GM04504 (cell line): ENCODE measurements at regions not wholly inside any gene's neighbourhood (a gene's known extent, or its start where the extent isn't known, plus 50 kb on each side); places are given as distances from the start of the nearest gene placed in this dataset.

Experiments used
- DNase-seq: peaks from one replicate; pipeline ENCODE4 v3.0.0-alpha.2; 2012; ENCODE audit warnings: low read depth

DNA sequence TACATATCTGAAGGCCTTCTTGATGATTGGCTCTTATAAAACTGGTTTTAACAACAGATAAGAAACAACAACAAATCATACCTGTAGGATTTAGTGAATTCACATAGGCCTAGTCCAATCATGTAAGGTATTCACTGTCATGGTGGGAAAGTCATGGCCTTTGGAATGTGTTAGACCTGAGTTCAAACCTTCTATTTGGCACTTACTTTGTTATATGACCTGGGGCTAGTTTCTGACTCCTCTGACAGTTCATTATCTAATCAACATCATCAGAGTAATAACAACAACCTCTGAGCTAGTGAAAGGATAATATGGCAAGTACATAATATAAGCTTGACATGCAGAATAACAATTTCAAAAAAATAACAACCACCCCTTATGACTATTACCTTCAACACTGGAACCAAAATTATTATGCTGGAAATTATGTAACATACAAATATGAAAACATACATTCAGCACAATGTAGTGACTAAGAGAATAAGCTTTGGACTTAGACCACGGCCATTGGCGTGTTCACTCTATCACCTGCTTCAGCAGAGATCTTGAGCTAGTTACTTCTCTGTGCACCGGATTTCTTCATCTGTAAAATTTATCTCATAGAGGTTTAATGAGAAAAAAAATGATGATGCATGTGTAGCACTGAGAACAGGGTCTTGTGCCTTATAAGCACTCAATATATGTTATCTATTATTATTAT, 597.6 kb downstream of the LMO4 start:
- DNase-seq, result no peak

- DNase-seq, result no peak
Measured at GRCh38 chr1:87926921-87927320, 598.2 kb downstream of the LMO4 start.

DNA sequence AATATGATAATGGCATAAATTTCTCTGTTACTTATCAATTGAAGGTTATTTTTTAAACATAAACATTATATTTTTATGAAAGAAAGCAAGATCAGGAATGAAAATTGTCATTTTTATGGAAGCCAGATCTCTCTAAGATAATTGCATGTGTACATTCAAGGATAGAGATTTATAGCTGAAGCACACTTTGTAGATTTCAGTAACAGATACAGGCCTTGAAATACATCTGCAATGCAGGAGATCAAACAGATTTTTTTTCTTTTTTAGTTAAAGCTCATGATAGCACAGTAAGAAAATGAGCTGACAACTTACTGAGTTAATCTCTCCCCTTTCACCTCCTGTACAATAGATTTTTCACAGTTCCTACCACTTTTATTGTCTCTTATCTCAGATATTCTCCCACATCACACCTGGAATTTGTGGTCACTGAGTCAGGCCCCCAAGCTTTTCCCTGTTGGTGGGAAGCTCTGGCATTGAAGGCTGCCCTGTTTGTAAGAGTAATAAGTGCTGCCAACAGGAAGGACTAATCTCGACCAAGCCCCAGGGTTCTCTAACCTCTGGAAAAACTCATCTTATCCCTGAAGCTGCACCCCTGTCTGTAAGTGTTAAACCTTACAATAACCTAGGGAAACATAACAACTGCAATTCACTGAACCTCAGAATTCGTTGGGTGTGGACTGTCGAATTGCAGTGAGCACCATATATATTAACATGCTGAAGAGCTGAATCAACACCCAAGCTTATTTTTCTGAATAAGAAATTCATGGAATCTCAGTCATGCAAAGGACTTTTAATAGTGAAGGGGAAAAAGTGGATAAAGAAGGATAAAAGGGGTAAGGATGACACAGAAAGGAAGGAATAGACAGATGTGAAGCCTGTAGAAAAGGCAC, 599.0 kb downstream of the LMO4 start:
- no peak for DNase-seq

DNA sequence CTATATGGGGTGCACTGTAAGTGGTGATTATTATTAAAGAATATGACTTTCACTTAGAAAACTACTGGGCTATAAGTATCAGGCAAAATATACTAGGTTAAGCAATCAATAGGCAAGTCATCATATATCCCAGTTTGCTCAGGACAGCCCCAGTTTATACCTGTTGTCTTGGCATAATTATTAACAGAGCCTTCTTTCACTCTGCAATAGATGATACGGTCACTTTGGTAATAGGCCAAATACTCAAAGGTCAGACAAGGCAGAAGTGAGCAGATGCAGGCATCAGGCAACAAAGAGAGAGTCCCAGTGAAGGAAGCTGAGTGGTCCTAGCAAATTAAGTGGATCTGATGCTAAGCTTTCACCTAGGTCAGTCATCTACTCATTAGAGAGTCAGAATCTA, 599.9 kb downstream of the LMO4 start:
- DNase-seq, result no peak

DNA sequence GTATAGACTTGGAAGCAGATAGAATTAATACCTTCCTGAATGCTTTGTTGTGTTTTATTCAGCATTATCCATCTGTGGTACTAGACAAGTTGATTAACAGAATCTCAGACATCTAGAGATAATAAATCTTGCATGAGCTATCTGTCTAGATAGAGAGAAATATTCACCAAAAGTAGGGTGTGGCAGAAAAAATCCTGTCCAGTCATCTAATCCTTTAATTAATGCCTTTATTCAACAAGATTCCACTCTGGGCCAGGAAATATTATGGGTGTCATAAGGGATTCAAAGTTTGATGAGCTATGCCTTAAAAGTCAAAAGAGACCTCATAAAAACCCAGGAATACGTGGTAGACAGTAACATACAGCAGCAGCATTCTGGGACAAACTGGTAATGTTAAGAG, 601.2 kb downstream of the LMO4 start:
- no peak for DNase-seq

DNA sequence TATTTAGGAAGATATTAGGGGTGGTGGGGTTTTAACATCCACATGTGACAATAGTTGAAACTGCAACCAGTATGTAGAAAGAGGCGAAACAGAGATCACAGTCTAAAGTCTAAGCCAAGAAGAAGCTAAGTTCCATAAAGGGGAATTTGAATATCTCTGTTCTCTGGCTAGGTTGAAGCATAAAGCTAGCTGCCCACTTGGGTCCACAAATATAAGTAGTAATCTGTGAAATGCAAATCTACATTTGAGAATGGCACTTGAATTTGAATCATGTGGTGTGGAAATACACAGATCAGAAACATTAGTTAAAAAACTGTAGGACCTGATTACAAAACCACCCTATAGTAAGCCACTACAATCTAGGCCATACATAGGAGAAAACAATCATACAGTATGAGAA, 602.1 kb downstream of the LMO4 start:
- DNase-seq, result no peak

- no peak for DNase-seq
Measured at GRCh38 chr1:87933171-87933570, 604.5 kb downstream of the LMO4 start.

- DNase-seq, result no peak
Measured at GRCh38 chr1:87935130-87935529, 606.5 kb downstream of the LMO4 start.

GRCh38 chr1:87937831-87938395, 609.2 kb downstream of the LMO4 start:
- no peak for DNase-seq

- no peak for DNase-seq
Measured at GRCh38 chr1:87938631-87939030, 610.0 kb downstream of the LMO4 start.

- no peak for DNase-seq
Measured at GRCh38 chr1:87939444-87939843, 610.8 kb downstream of the LMO4 start.

DNA sequence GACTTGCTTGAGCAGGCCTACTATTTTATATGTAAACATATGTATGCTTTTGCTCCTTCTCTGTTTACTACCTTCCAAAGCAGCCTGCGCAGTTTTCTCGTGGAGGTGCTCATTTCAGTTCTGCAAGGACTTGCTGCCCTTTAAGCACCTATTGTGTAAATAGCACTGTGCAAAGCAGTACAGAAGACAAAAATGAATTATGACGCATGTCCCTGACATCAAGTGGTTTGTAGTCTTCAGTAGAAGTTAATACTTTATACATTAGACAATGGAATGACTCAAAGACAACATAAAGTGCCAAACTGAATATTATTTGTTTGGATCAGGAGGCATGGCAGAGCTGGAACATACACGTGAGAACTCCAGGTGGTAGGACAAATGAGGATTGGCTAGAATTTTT, 611.7 kb downstream of the LMO4 start:
- DNase-seq, result no peak

DNA sequence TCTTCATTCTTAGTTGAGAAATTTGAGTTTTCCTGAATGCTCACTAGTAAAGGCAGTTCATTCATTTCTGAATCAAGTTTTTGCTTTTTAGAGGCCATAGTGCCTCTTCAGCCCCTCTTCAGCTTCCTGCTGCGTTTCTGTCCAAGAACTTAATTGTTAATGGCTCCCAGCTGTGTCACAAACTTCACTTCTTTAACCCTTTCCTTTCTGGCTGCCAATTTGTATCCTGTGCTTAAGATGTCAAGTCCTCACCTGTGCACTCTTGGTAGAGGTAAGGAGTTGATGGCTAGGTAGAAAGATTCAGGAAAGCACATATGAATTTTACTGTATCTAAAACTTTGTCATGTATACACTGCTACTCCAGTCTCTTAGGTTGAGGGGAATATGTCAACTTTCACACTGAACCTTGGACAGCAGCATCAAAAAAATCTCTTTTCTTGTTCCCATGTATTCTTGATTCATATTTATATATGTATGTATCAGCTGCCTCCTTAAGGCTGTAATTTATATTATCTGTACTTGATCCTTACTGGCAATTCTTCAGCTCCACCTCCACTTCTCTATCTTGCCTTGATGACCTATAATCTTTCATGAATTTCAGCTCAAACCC, 612.8 kb downstream of the LMO4 start:
- no peak for DNase-seq

DNA sequence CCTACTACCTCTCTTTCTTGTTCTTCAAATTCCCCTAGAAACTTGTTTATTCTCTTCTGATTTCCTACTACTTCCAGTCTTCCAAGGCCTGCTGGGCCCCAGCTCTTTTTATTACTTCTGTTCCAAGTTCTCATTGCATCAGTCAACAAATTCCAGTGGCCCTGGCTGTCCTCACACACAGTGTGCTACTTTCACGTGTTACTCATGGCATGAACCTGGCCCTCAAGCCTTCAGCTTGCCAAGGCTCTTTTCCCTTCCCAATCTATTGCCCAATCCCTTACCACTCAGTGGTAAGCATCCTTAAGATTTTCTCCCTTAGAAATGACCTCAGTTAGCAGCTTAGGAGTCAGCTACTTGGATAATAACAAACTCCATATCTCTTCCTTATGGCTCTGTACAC, 613.5 kb downstream of the LMO4 start:
- DNase-seq, result peak; percentile 56

DNA sequence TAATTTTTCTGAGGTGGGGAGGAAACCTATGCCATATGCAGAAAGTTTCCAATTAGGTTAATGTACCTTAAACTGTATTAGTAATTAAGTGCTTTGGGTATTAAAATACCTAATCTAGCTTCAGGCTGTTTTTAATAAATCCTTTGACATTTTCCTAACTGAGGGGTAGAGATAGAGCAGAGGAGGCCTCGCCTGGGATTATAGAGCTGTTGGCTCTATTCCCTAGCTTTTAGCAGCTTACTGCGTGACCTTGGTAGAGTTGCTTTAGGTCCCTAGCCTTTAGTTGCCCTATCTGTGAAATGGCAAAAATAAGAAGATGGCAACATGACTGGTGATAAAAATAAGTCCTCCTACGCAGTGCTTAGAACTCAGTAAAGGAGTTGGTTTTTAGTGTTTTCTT, 621.0 kb downstream of the LMO4 start:
- DNase-seq, result no peak

DNA sequence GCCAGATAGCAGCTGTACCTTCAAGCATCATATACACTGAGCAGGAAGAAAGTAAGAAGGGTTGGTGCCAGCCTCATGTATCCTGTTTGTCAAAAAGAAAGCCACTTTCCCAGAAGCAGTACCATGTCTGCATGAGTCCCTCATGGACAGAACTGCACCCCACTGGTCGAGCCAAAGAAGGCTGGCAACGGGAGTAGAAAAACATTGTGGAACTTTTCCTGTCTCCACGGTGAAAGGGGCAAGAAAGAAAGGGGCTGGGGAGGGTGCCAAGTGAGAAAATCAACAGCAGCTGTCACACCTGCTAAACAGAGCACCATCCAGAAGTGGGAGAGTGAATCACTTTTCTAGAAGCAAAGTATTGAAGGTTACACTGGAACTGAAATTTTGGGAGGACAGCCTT, 621.7 kb downstream of the LMO4 start:
- DNase-seq, result no peak

- no peak for DNase-seq
Measured at GRCh38 chr1:87951409-87951808, 622.7 kb downstream of the LMO4 start.

- DNase-seq, result no peak
Measured at GRCh38 chr1:87951852-87952251, 623.2 kb downstream of the LMO4 start.

DNA sequence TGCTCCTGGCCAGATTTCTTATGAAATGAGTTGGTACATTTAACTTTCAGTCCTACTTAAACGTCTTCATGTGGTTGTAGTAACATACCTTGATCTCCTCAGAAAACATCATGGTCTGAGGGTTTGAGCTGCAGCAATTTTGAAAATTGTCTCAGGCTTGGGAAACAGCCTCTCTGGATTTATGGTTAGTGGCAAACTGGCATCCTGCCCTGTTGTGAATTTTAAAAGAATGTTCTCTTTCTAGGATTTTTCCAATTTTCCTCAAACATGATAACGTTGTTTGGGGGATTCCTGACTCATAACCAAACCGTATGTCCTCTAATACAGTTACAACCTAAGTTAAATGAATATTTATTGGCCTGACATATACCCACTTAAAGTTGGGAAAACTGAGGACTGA, 624.4 kb downstream of the LMO4 start:
- DNase-seq, result no peak

DNA sequence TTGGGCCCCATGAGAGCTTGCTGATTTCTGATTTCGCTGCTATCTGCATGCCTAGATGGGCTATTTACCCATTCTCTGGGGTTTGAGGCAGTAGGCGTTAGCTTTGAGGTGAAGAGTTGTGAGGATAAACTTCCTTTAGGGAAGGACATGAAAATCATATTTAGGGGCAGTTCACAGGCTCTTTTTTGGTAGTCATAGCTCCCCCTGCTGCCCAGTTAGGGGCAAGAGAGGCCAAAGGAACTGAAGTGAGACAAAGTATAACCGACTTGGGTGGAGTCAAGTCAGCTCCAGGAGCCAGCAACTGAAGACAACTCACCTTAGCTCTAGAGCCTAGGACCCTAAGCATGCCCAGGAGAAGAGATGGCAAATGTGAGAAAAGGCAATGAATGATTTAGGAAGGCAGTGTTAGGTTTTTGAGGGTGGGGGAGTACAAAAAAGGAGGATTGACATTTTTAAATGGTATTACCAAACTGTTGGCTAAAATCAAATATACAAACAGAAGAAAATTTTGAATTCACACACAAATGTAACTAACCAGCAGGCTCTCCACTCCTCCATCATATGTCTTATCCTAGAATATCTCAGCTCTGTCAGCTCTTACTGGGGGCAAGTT, 625.2 kb downstream of the LMO4 start:
- DNase-seq, result peak; percentile 64

DNA sequence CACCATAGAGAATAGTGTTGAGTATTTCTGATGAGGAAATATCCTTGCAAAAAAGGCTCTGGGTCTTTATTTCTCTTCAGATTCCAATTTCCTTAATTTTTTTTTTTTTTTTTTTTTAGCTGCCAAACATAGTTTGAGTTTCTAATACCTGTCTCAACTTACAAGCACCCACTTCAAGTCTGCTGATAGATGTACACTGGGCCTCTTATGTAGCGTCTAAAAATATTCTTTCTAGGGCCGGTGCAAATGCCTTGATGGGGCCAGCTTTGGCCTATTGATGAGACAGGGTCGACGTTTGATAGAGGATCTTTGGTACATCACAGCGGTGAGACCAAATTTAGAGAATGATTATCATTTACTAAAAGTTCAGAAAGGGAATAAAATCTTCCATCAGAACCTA, 626.4 kb downstream of the LMO4 start:
- no peak for DNase-seq

DNA sequence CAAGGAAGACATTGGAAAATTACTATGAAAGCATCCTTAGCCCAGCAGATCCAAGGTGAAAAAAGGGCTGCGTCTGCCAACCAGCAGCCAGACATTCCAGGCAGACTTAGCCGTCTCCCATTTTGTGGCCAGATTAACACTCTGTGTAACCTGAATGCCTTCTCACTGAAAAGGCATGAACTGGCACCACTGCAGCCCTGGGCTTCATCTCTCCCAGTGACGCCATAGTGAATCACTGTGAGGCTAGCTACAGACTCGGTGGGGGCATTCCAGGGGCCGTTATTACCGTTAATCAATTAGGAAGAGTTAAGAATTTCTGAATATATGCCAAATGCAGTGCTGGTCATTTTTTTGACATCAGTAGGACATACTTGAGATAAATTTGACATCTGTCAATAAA, 627.4 kb downstream of the LMO4 start:
- peak; percentile 89 for DNase-seq
